Ascending aorta (tissue), 2 donors: ENCODE measurements at regions not wholly inside any gene's neighbourhood (a gene's known extent, or its start where the extent isn't known, plus 50 kb on each side); places are given as distances from the start of the nearest gene placed in this dataset.

ENCODE experiments used
- DNase-seq, 2 donors: peaks; one replicate each; pipeline ENCODE4 v3.0.0-alpha.2; 2019; ENCODE audit warnings: low spot score in 2 of 2
- H3K27ac ChIP-seq, 2 donors: fragments of 200-600 bp; sonication (generic); one replicate each; pipeline ENCODE4 v1.5.1; 2016 to 2017; ENCODE audit warnings: mild to moderate bottlenecking in 1 of 2
- H3K27me3 ChIP-seq: fragments of 200-600 bp; sonication (generic); one replicate; pipeline ENCODE4 v1.5.1; 2017
- H3K36me3 ChIP-seq, 2 donors: fragments of 200-600 bp; sonication (generic); one replicate each; pipeline ENCODE4 v1.5.1; 2016
- H3K4me1 ChIP-seq, 2 donors: fragments of 200-600 bp; sonication (generic); one replicate each; pipeline ENCODE4 v1.5.1; 2016 to 2017; ENCODE audit warnings: mild to moderate bottlenecking in 1 of 2
- H3K4me3 ChIP-seq, 2 donors: fragments of 200-600 bp; sonication (generic); one replicate each; pipeline ENCODE4 v1.5.1; 2016 to 2017; ENCODE audit warnings: mild to moderate bottlenecking in 1 of 2
- H3K9me3 ChIP-seq, 2 donors: fragments of 200-600 bp; sonication (generic); one replicate each; pipeline ENCODE4 v1.5.1; 2016
- CTCF ChIP-seq, 3 experiments: fragments of 200-600 bp in 2 of 3; fragments of 450-650 bp in 1 of 3; sonication (generic) in 2 of 3; IDR thresholded peaks; one replicate each; pipeline ENCODE4 v1.5.1; 2016 to 2019; ENCODE audit warnings: antibody characterized with exemption in 3 of 3, mild to moderate bottlenecking in 1 of 3, moderate library complexity in 1 of 3
- intact Hi-C: fragments of 100-400 bp; cut with DNase I; formaldehyde crosslinking; loops from one replicate; pipeline ENCODE4 v1.15.1; 2023

GRCh38 chr14:71733210-71733883, 198.9 kb upstream of the RGS6 start:
- H3K4me1 ChIP-seq: peaks cover 0 to 4% of the 10 kb centered on the region in 2 donors
- no peak for DNase-seq
- no peak overlapping the region for H3K4me3 ChIP-seq
- H3K27ac ChIP-seq: peak overlapping the region in 1 of 2 donors; percentile 38
- no peaks in the 10 kb centered on the region for H3K27me3 ChIP-seq
- H3K36me3 ChIP-seq: peaks cover 30 to 66% of the 10 kb centered on the region in 2 donors
- no peak for TF ChIP-seq CTCF (IDR thresholded peaks at IDR 0.05)
- intact Hi-C loops: no loop called here
- H3K9me3 ChIP-seq: no peaks in the 10 kb centered on the region

- Histone ChIP-seq H3K36me3 (peaks cover 31 to 72% of the 10 kb centered on the region in 2 donors), H3K27ac (no peak overlapping the region), H3K27me3 (no peaks in the 10 kb centered on the region), H3K9me3 (no peaks in the 10 kb centered on the region), H3K4me1 (peaks cover 0 to 4% of the 10 kb centered on the region in 2 donors), H3K4me3 (no peak overlapping the region)
- peak in 1 of 2 donors; percentile 52 for DNase-seq
- no peak for TF ChIP-seq CTCF (IDR thresholded peaks at IDR 0.05)
- intact Hi-C loops: no loop called here
Observed at GRCh38 chr14:71734076-71734475, 198.2 kb upstream of the RGS6 start.

- Histone ChIP-seq H3K36me3 (peaks cover 28 to 71% of the 10 kb centered on the region in 2 donors), H3K27me3 (no peaks in the 10 kb centered on the region), H3K4me1 (peaks cover 0 to 4% of the 10 kb centered on the region in 2 donors), H3K27ac (no peak overlapping the region), H3K9me3 (no peaks in the 10 kb centered on the region), H3K4me3 (no peak overlapping the region)
- intact Hi-C loops: no loop called here
- TF ChIP-seq CTCF (IDR thresholded peaks at IDR 0.05): no peak
- no peak for DNase-seq
Observed at GRCh38 chr14:71734885-71735284, 197.3 kb upstream of the RGS6 start.

- Histone ChIP-seq H3K4me1 (peaks cover 0 to 4% of the 10 kb centered on the region in 2 donors), H3K4me3 (no peak overlapping the region), H3K27ac (no peak overlapping the region), H3K27me3 (no peaks in the 10 kb centered on the region), H3K36me3 (peaks cover 24 to 48% of the 10 kb centered on the region in 2 donors), H3K9me3 (no peaks in the 10 kb centered on the region)
- TF ChIP-seq CTCF (IDR thresholded peaks at IDR 0.05): no peak
- intact Hi-C loops: no loop called here
- DNase-seq: peak in 1 of 2 donors; percentile 16
Observed at GRCh38 chr14:71737760-71738159, 194.5 kb upstream of the RGS6 start.

GRCh38 chr14:71739273-71739990, 192.8 kb upstream of the RGS6 start:
- H3K4me1 ChIP-seq: no peaks in the 10 kb centered on the region
- H3K9me3 ChIP-seq: no peaks in the 10 kb centered on the region
- intact Hi-C loops: no loop called here
- H3K27ac ChIP-seq: no peak overlapping the region
- no peak overlapping the region for H3K4me3 ChIP-seq
- DNase-seq: no peak
- H3K36me3 ChIP-seq: peaks cover 19 to 40% of the 10 kb centered on the region in 2 donors
- TF ChIP-seq CTCF (IDR thresholded peaks at IDR 0.05): peak in 1 of 3 experiments; percentile 22
- no peaks in the 10 kb centered on the region for H3K27me3 ChIP-seq
